Heart left ventricle (tissue), 16 donors: ENCODE measurements at regions not wholly inside any gene's neighbourhood (a gene's known extent, or its start where the extent isn't known, plus 50 kb on each side); places are given as distances from the start of the nearest gene placed in this dataset.

Experiments
- ATAC-seq, 4 donors: fragments of 200-7000 bp; cut with Tn5 transposase; one replicate each; pipeline ENCODE4 v1.9.1; 2020 to 2022; ENCODE audit warnings: moderate library complexity in 4 of 4, mild to moderate bottlenecking in 3 of 4, moderate number of reproducible peaks in 1 of 4
- DNase-seq, 5 donors: peaks; one replicate each; pipeline ENCODE4 v3.0.0-alpha.2; 2020
- H3K27ac ChIP-seq, 12 donors: fragments of 200-600 bp; sonication (generic) in 4 of 12; one replicate each; pipeline versions ENCODE4 v1.5.0 to v1.8.0; 2016 to 2022; ENCODE audit warnings: mild to moderate bottlenecking in 2 of 12
- H3K27me3 ChIP-seq, 9 donors: fragments of 200-600 bp; sonication (generic) in 2 of 9; one replicate each; pipeline versions ENCODE4 v1.5.1 to v1.8.0; 2016 to 2022; ENCODE audit warnings: mild to moderate bottlenecking in 3 of 9
- H3K36me3 ChIP-seq, 9 donors: fragments of 200-600 bp; sonication (generic) in 2 of 9; one replicate each; pipeline versions ENCODE4 v1.5.0 to v1.8.0; 2018 to 2022; ENCODE audit warnings: mild to moderate bottlenecking in 2 of 9
- H3K4me1 ChIP-seq, 12 donors: fragments of 200-600 bp; sonication (generic) in 4 of 12; one replicate each; pipeline versions ENCODE4 v1.5.0 to v1.8.0; 2016 to 2022; ENCODE audit warnings: mild to moderate bottlenecking in 3 of 12
- H3K4me3 ChIP-seq, 12 donors: fragments of 200-600 bp; sonication (generic) in 4 of 12; one replicate each; pipeline versions ENCODE4 v1.5.0 to v1.8.0; 2017 to 2022; ENCODE audit warnings: mild to moderate bottlenecking in 9 of 12, moderate library complexity in 4 of 12
- H3K9me3 ChIP-seq, 12 donors: fragments of 200-600 bp; sonication (generic) in 4 of 12; one replicate each; pipeline versions ENCODE4 v1.5.0 to v1.8.0; 2016 to 2022; ENCODE audit warnings: mild to moderate bottlenecking in 1 of 12
- CTCF ChIP-seq, 12 donors: fragments of 200-600 bp; sonication (generic) in 4 of 12; IDR thresholded peaks; one replicate each; pipeline versions ENCODE4 v1.5.0 to v1.8.0; 2018 to 2022; ENCODE audit warnings: antibody characterized with exemption in 12 of 12, mild to moderate bottlenecking in 5 of 12
- POLR2A ChIP-seq, 2 donors: fragments of 450-650 bp; IDR thresholded peaks; one replicate each; pipeline ENCODE4 v1.6.1; 2017; ENCODE audit warnings: antibody characterized with exemption in 2 of 2, mild to moderate bottlenecking in 2 of 2, moderate library complexity in 2 of 2
- WGBS, 4 donors: extraction: QIAGEN DNeasy Blood & Tissue Kit in 2 of 4; methylation state at CpG; one replicate each; pipeline versions ENCODE4 v1.1.5 to v1.1.7; 2013 to 2018; 5-methylcytosine and 5-hydroxymethylcytosine counted together
- intact Hi-C, 10 donors: fragments of 100-400 bp; cut with DNase I; formaldehyde crosslinking; loops; one replicate each; pipeline versions ENCODE4 v1.11.1 to v1.14.2; 2022
- donor health status: ischemic (EF 13 %, LVEDD 7.1; RV severe dilation, severe dysfunction).
- donor health status: healthy with polysubstance abuse.
- donor health status: DM: no; HTN: yes; CAD: no.
- donor health status: DM: no; HTN: no; CAD: no.
- donor health status: ischemic (EF 25% LVEDD 6.9; RV normal size, moderate dysfunction).
- donor health status: ischemic (EF 25% LVEDD 5.7; RV mildly dilated, moderate dysfunction).
- donor health status: healthy.
- donor health status: DM: yes; HTN: yes; CAD: no.
- donor health status: ischemic (EF 35%, LVEDD 5.7; RV mildly dilated, moderate dysfunction).
- donor health status: nonischemic (EF 11% LVEDD 7.7; RV severe dilation, severe dysfunction).
- donor health status: DM: yes; HTN: yes; CAD: no.
- donor health status: PGD.
- donor health status: ischemic (EF 29% LVEDD 5.4; RV normal size, mild dysfunction).
- donor health status: nonischemic (EF 23%, LVEDD 6.1; RV moderate dilation, normal function).

GRCh38 chr9:90948156-90948555, 146.5 kb downstream of the SYK start:
- WGBS, 4 donors = 64 to 80% (median 67%) methylated on average over 6 of the region's 6 CpGs
- Histone ChIP-seq H3K4me1 (no peaks in the 10 kb centered on the region), H3K27ac (no peak overlapping the region), H3K36me3 (no peaks in the 10 kb centered on the region), H3K27me3 (peaks cover 0 to 5% (median 3%) of the 10 kb centered on the region in 9 donors), H3K9me3 (no peaks in the 10 kb centered on the region), H3K4me3 (no peak overlapping the region)
- ATAC-seq = no peak
- no peak for DNase-seq
- intact Hi-C loops = no loop called here
- no peak for TF ChIP-seq POLR2A (IDR thresholded peaks at IDR 0.05)
- TF ChIP-seq CTCF (IDR thresholded peaks at IDR 0.05) = no peak

DNA sequence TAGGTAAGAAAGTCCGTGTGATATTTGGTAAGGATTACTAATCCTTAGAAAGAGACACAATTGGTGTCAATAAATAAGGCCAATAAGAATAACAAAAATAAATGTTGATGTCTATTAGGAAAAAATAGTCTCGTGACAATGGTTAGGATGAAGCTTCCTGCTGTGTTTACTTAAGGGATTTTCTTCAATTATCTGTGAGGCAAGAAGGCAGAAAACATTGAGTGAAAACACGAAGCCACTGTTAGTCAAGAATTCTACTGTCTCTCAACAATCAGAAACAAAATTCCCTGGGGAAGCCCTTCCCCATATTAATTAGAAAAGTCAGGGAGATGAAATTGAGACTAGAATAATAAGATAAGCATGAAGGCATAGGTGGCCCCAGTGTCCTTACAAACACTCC, 149.0 kb downstream of the SYK start:
- Histone ChIP-seq H3K27me3 (peaks cover 0 to 4% (median 0%) of the 10 kb centered on the region in 9 donors), H3K36me3 (no peaks in the 10 kb centered on the region), H3K9me3 (no peaks in the 10 kb centered on the region), H3K4me1 (no peaks in the 10 kb centered on the region), H3K27ac (no peak overlapping the region), H3K4me3 (no peak overlapping the region)
- TF ChIP-seq CTCF (IDR thresholded peaks at IDR 0.05) = no peak
- DNase-seq (no peak), ATAC-seq (no peak)
- intact Hi-C loops = no loop called here
- WGBS, 4 donors = 32 to 53% (median 42%) methylated on average over 3 of the region's 3 CpGs

GRCh38 chr9:90953200-90953599, 151.6 kb downstream of the SYK start:
- no peaks in the 10 kb centered on the region for H3K9me3 ChIP-seq
- H3K27ac ChIP-seq = no peak overlapping the region
- no peak for TF ChIP-seq CTCF (IDR thresholded peaks at IDR 0.05)
- no peak for TF ChIP-seq POLR2A (IDR thresholded peaks at IDR 0.05)
- DNase-seq = no peak
- 43 to 57% (median 44%) methylated on average over 3 of the region's 3 CpGs for WGBS, 4 donors
- no peaks in the 10 kb centered on the region for H3K36me3 ChIP-seq
- H3K27me3 ChIP-seq = peaks cover 0 to 4% (median 0%) of the 10 kb centered on the region in 9 donors
- H3K4me1 ChIP-seq = no peaks in the 10 kb centered on the region
- H3K4me3 ChIP-seq = no peak overlapping the region
- intact Hi-C loops = no loop called here
- ATAC-seq = no peak

GRCh38 chr9:90953805-90954204, 152.2 kb downstream of the SYK start:
- peaks cover 0 to 4% (median 0%) of the 10 kb centered on the region in 9 donors for H3K27me3 ChIP-seq
- intact Hi-C loops = no loop called here
- DNase-seq = no peak
- TF ChIP-seq CTCF (IDR thresholded peaks at IDR 0.05) = no peak
- no peak for TF ChIP-seq POLR2A (IDR thresholded peaks at IDR 0.05)
- no peak overlapping the region for H3K27ac ChIP-seq
- no peaks in the 10 kb centered on the region for H3K4me1 ChIP-seq
- 65 to 75% (median 67%) methylated on average over 3 of the region's 3 CpGs for WGBS, 4 donors
- H3K36me3 ChIP-seq = no peaks in the 10 kb centered on the region
- H3K9me3 ChIP-seq = no peaks in the 10 kb centered on the region
- ATAC-seq = no peak
- H3K4me3 ChIP-seq = no peak overlapping the region
